ENCODE measurements at regions not wholly inside any gene's neighbourhood (a gene's known extent, or its start where the extent isn't known, plus 50 kb on each side); places are given as distances from the start of the nearest gene placed in this dataset.

DNA sequence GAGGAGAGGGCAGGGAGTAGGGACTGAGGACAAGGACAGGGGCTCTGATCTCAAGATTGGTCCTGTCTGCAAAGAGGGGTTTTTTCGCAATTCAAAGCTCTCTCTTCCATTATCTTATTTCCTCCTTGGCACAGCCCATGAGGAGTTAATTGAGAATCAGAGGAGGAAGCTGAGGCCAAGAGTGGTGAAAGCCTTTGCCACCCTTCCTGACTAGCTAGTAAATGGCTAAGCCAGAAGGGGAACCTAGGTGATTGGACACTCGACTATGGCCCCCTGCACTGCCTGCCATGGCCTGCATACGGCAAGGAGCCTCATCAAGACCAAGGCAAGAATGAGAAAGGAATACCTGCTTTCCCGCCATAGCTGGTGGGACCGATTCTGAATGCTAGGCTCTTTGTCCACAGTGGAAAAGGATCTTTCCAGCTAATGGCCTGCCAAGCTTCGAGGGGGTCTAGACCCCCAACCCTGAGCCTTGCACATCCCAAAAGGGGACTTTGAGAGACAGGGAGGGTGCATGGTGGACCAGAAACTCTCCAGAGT lies 237.9 kb downstream of the HAUS1 start:
- Mint-ChIP-seq H3K27me3 (peaks cover 33% of the 10 kb centered on the region), H3K36me3 (no peaks in the 10 kb centered on the region), H3K4me3 (peak overlapping the region in 1 of 4 donors; percentile 35), H3K27ac (no peak overlapping the region), H3K4me1 (peaks cover 5 to 42% (median 23%) of the 10 kb centered on the region in 4 donors), H3K9me3 (peaks cover 0 to 1% (median 0%) of the 10 kb centered on the region in 7 donors)
- no peaks in the 10 kb centered on the region for H3K9me3 ChIP-seq (ENCODE audit: control insufficient read depth in 2 of 2, low read length in 2 of 2)
- no peak overlapping the region for H3K27ac ChIP-seq (ENCODE audit: insufficient read depth, low read length, poor library complexity, severe bottlenecking)
- H3K27me3 ChIP-seq (ENCODE audit: control insufficient read depth, insufficient read depth, low read length) = peaks cover 4% of the 10 kb centered on the region
- no peak for DNase-seq
- no peak for ATAC-seq (ENCODE audit: low read depth in 2 of 2)
- no peaks in the 10 kb centered on the region for H3K36me3 ChIP-seq (ENCODE audit: control insufficient read depth, insufficient read depth, low read length)
- H3K4me1 ChIP-seq (ENCODE audit: control insufficient read depth, insufficient read depth, low read length, poor library complexity, severe bottlenecking) = peaks cover 18% of the 10 kb centered on the region
- H3K4me3 ChIP-seq (ENCODE audit: low read depth, low read length) = no peak overlapping the region

DNA sequence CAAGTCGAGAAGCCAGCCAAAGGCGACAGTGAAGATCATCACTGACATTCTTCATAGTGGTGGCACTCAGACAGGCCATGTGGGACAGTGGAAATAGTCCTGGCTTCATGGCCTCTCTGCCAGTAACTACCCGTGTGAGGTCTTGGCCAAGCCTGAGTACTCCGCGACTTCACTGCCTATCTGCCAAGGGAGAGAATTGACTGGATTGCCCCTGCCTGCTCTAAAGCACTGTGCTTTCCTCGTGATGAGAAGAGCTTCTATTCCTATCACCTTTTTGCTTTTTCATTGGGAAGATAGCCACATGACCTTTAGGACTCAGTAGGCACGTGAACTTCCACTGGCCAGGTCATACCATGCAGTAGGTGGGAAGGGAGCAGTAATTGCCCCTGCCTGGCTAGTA lies 239.3 kb downstream of the HAUS1 start:
- peaks cover 18% of the 10 kb centered on the region for H3K4me1 ChIP-seq (ENCODE audit: control insufficient read depth, insufficient read depth, low read length, poor library complexity, severe bottlenecking)
- peaks cover 23% of the 10 kb centered on the region for H3K27me3 Mint-ChIP-seq
- H3K4me1 Mint-ChIP-seq = peaks cover 5 to 38% (median 23%) of the 10 kb centered on the region in 4 donors
- H3K36me3 Mint-ChIP-seq = no peaks in the 10 kb centered on the region
- peak overlapping the region in 2 of 4 donors; percentile 41 to 63 for H3K4me3 Mint-ChIP-seq
- DNase-seq (no peak), ATAC-seq (ENCODE audit: low read depth in 2 of 2) (no peak)
- no peak overlapping the region for H3K4me3 ChIP-seq (ENCODE audit: low read depth, low read length)
- H3K27me3 ChIP-seq (ENCODE audit: control insufficient read depth, insufficient read depth, low read length) = peaks cover 4% of the 10 kb centered on the region
- H3K27ac ChIP-seq (ENCODE audit: insufficient read depth, low read length, poor library complexity, severe bottlenecking) = no peak overlapping the region
- peak overlapping the region in 2 of 3 donors; percentile 32 to 66 for H3K27ac Mint-ChIP-seq
- H3K9me3 Mint-ChIP-seq = peaks cover 0 to 1% (median 0%) of the 10 kb centered on the region in 7 donors
- H3K36me3 ChIP-seq (ENCODE audit: control insufficient read depth, insufficient read depth, low read length) = no peaks in the 10 kb centered on the region
- H3K9me3 ChIP-seq (ENCODE audit: control insufficient read depth in 2 of 2, low read length in 2 of 2) = no peaks in the 10 kb centered on the region

- peak overlapping the region; percentile 32 to 70 (median 66) for H3K27ac Mint-ChIP-seq
- H3K36me3 ChIP-seq (ENCODE audit: control insufficient read depth, insufficient read depth, low read length) = no peaks in the 10 kb centered on the region
- ATAC-seq (ENCODE audit: low read depth in 2 of 2) = peak; percentile 78 to 84
- H3K9me3 Mint-ChIP-seq = peaks cover 0 to 1% (median 0%) of the 10 kb centered on the region in 7 donors
- peak in 2 of 3 donors; percentile 31 to 93 for DNase-seq
- H3K4me3 ChIP-seq (ENCODE audit: low read depth, low read length) = no peak overlapping the region
- H3K27ac ChIP-seq (ENCODE audit: insufficient read depth, low read length, poor library complexity, severe bottlenecking) = peak overlapping the region; percentile 20
- peaks cover 18% of the 10 kb centered on the region for H3K27me3 Mint-ChIP-seq
- peak overlapping the region in 3 of 4 donors; percentile 21 to 63 (median 60) for H3K4me3 Mint-ChIP-seq
- peaks cover 5 to 34% (median 21%) of the 10 kb centered on the region in 4 donors for H3K4me1 Mint-ChIP-seq
- H3K4me1 ChIP-seq (ENCODE audit: control insufficient read depth, insufficient read depth, low read length, poor library complexity, severe bottlenecking) = peaks cover 18% of the 10 kb centered on the region
- no peaks in the 10 kb centered on the region for H3K36me3 Mint-ChIP-seq
- peaks cover 4% of the 10 kb centered on the region for H3K27me3 ChIP-seq (ENCODE audit: control insufficient read depth, insufficient read depth, low read length)
- no peaks in the 10 kb centered on the region for H3K9me3 ChIP-seq (ENCODE audit: control insufficient read depth in 2 of 2, low read length in 2 of 2)
Measured at GRCh38 chr18:46343931-46344372, 239.8 kb downstream of the HAUS1 start.

- Histone ChIP-seq H3K27me3 (ENCODE audit: control insufficient read depth, insufficient read depth, low read length) (peaks cover 4% of the 10 kb centered on the region), H3K36me3 (ENCODE audit: control insufficient read depth, insufficient read depth, low read length) (no peaks in the 10 kb centered on the region), H3K4me3 (ENCODE audit: low read depth, low read length) (no peak overlapping the region), H3K4me1 (ENCODE audit: control insufficient read depth, insufficient read depth, low read length, poor library complexity, severe bottlenecking) (peaks cover 18% of the 10 kb centered on the region), H3K9me3 (ENCODE audit: control insufficient read depth in 2 of 2, low read length in 2 of 2) (no peaks in the 10 kb centered on the region), H3K27ac (ENCODE audit: insufficient read depth, low read length, poor library complexity, severe bottlenecking) (peak overlapping the region; percentile 20)
- Mint-ChIP-seq H3K27me3 (peaks cover 16% of the 10 kb centered on the region), H3K27ac (peak overlapping the region in 1 of 3 donors; percentile 65), H3K4me1 (peaks cover 5 to 32% (median 19%) of the 10 kb centered on the region in 4 donors), H3K9me3 (peaks cover 0 to 1% (median 0%) of the 10 kb centered on the region in 7 donors), H3K4me3 (peak overlapping the region in 2 of 4 donors; percentile 16 to 63), H3K36me3 (no peaks in the 10 kb centered on the region)
- no peak for ATAC-seq (ENCODE audit: low read depth in 2 of 2)
- no peak for DNase-seq
Measured at GRCh38 chr18:46344416-46345180, 240.4 kb downstream of the HAUS1 start.

DNA sequence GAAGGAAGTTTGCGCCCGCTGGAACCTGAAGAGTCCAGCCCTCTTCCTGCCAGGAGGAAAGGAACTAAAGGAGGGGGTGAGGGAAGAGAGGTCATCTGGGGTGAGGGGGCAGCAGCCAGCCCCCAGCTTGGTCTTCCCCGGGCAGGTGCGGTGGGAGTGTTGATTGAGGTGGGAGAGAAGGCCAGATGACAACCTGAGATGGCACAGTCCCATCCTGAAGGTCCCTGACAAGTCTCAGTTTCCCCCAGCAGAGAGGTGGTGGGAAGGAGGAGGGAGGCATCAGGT lies 240.9 kb downstream of the HAUS1 start:
- Mint-ChIP-seq H3K4me3 (no peak overlapping the region), H3K27ac (peak overlapping the region in 2 of 3 donors; percentile 45 to 72), H3K9me3 (peaks cover 0 to 1% (median 0%) of the 10 kb centered on the region in 7 donors), H3K4me1 (peaks cover 5 to 32% (median 19%) of the 10 kb centered on the region in 4 donors), H3K27me3 (peaks cover 11% of the 10 kb centered on the region), H3K36me3 (no peaks in the 10 kb centered on the region)
- no peaks in the 10 kb centered on the region for H3K36me3 ChIP-seq (ENCODE audit: control insufficient read depth, insufficient read depth, low read length)
- H3K9me3 ChIP-seq (ENCODE audit: control insufficient read depth in 2 of 2, low read length in 2 of 2) = no peaks in the 10 kb centered on the region
- DNase-seq (no peak), ATAC-seq (ENCODE audit: low read depth in 2 of 2) (no peak)
- H3K27ac ChIP-seq (ENCODE audit: insufficient read depth, low read length, poor library complexity, severe bottlenecking) = no peak overlapping the region
- peaks cover 4% of the 10 kb centered on the region for H3K27me3 ChIP-seq (ENCODE audit: control insufficient read depth, insufficient read depth, low read length)
- H3K4me1 ChIP-seq (ENCODE audit: control insufficient read depth, insufficient read depth, low read length, poor library complexity, severe bottlenecking) = peaks cover 18% of the 10 kb centered on the region
- H3K4me3 ChIP-seq (ENCODE audit: low read depth, low read length) = no peak overlapping the region

GRCh38 chr18:46346213-46346612 lies 242.0 kb downstream of the HAUS1 start:
- Histone ChIP-seq H3K9me3 (ENCODE audit: control insufficient read depth in 2 of 2, low read length in 2 of 2) (no peaks in the 10 kb centered on the region), H3K36me3 (ENCODE audit: control insufficient read depth, insufficient read depth, low read length) (no peaks in the 10 kb centered on the region), H3K4me1 (ENCODE audit: control insufficient read depth, insufficient read depth, low read length, poor library complexity, severe bottlenecking) (peaks cover 18% of the 10 kb centered on the region), H3K27me3 (ENCODE audit: control insufficient read depth, insufficient read depth, low read length) (no peaks in the 10 kb centered on the region), H3K4me3 (ENCODE audit: low read depth, low read length) (no peak overlapping the region), H3K27ac (ENCODE audit: insufficient read depth, low read length, poor library complexity, severe bottlenecking) (no peak overlapping the region)
- peaks cover 5 to 32% (median 19%) of the 10 kb centered on the region in 4 donors for H3K4me1 Mint-ChIP-seq
- peaks cover 9% of the 10 kb centered on the region for H3K27me3 Mint-ChIP-seq
- ATAC-seq (ENCODE audit: low read depth in 2 of 2) (no peak), DNase-seq (no peak)
- H3K36me3 Mint-ChIP-seq = no peaks in the 10 kb centered on the region
- H3K4me3 Mint-ChIP-seq = no peak overlapping the region
- H3K9me3 Mint-ChIP-seq = peaks cover 0 to 1% (median 0%) of the 10 kb centered on the region in 7 donors
- peak overlapping the region; percentile 33 to 64 (median 62) for H3K27ac Mint-ChIP-seq

GRCh38 chr18:46346896-46347630 lies 242.9 kb downstream of the HAUS1 start:
- Histone ChIP-seq H3K4me1 (ENCODE audit: control insufficient read depth, insufficient read depth, low read length, poor library complexity, severe bottlenecking) (peaks cover 18% of the 10 kb centered on the region), H3K9me3 (ENCODE audit: control insufficient read depth in 2 of 2, low read length in 2 of 2) (no peaks in the 10 kb centered on the region), H3K27me3 (ENCODE audit: control insufficient read depth, insufficient read depth, low read length) (no peaks in the 10 kb centered on the region), H3K27ac (ENCODE audit: insufficient read depth, low read length, poor library complexity, severe bottlenecking) (no peak overlapping the region), H3K36me3 (ENCODE audit: control insufficient read depth, insufficient read depth, low read length) (no peaks in the 10 kb centered on the region), H3K4me3 (ENCODE audit: low read depth, low read length) (no peak overlapping the region)
- peaks cover 5 to 29% (median 18%) of the 10 kb centered on the region in 4 donors for H3K4me1 Mint-ChIP-seq
- no peak for DNase-seq
- H3K27ac Mint-ChIP-seq = peak overlapping the region in 1 of 3 donors; percentile 32
- no peak overlapping the region for H3K4me3 Mint-ChIP-seq
- peaks cover 0 to 1% (median 0%) of the 10 kb centered on the region in 7 donors for H3K9me3 Mint-ChIP-seq
- no peaks in the 10 kb centered on the region for H3K36me3 Mint-ChIP-seq
- no peak for ATAC-seq (ENCODE audit: low read depth in 2 of 2)
- H3K27me3 Mint-ChIP-seq = peaks cover 4% of the 10 kb centered on the region

Measured in CD4-positive, CD25-positive, alpha-beta regulatory T cell (primary cell).